Ectodermal cell (in vitro differentiated cells): ENCODE measurements at regions not wholly inside any gene's neighbourhood (a gene's known extent, or its start where the extent isn't known, plus 50 kb on each side); places are given as distances from the start of the nearest gene placed in this dataset.

Experiments
- H3K27ac ChIP-seq: 2 replicates; pipeline ENCODE4 v1.7.0; 2013; ENCODE audit warnings: mild to moderate bottlenecking, low read depth, low read length; ENCODE audit not compliant: insufficient read depth, poor library complexity, severe bottlenecking
- H3K27me3 ChIP-seq: 2 replicates; pipeline ENCODE4 v1.7.0; 2013; ENCODE audit warnings: mild to moderate bottlenecking, low read length; ENCODE audit not compliant: insufficient read depth, control insufficient read depth, poor library complexity, severe bottlenecking
- H3K36me3 ChIP-seq: one replicate; pipeline ENCODE4 v1.7.0; 2013; ENCODE audit warnings: low read length; ENCODE audit not compliant: control insufficient read depth, insufficient read depth
- H3K4me1 ChIP-seq: one replicate; pipeline ENCODE4 v1.7.0; 2013; ENCODE audit warnings: low read length; ENCODE audit not compliant: control insufficient read depth, insufficient read depth
- H3K4me3 ChIP-seq: 2 replicates; pipeline ENCODE4 v1.7.0; 2013; ENCODE audit warnings: low read depth, low read length, control low read depth; ENCODE audit not compliant: insufficient read depth
- H3K9me3 ChIP-seq: 2 replicates; pipeline ENCODE4 v1.7.0; 2013; ENCODE audit warnings: mild to moderate bottlenecking, low read length, moderate library complexity; ENCODE audit not compliant: control insufficient read depth
- WGBS, 2 experiments: methylation state at CpG; one replicate each; pipeline ENCODE4 v1.1.7; 2013; ENCODE audit warnings: missing lambda C conversion rate in 2 of 2; 5-methylcytosine and 5-hydroxymethylcytosine counted together

DNA sequence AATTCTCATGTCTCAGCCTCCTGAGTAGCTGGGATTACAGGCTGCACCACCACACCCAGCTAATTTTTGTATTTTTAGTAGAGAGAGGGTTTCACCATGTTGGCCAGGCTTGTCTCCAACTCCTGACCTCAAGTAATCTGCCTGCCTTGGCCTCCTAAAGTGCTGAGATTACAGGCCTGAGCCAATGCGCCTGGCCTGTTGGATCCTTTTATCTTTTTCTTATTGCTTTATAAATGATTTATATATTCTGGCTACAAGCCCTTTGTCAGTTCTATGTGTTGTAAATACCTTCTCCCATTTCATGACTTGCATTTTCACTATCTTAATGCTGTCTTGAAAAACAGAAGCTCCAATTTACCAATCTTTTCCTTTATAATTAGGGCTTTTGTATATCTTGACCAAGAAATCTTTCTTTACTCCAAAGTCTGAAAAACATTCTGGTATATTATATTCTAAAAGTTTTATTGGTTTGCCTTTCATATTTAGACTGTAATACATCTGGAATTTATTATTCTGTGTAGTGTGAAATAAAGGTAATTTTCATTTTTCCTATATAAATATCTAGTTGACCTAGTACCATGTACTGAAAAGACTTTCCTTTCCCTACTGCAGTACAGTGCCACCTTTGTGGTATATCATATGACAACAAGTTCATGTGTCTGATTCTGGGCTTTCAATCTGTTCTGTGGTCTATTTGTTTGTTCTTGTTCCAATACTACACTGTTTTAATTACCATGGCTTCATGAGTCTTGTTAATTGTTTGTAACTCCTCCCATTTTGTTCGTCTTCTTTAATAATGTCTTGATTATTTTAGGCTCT lies 52.9 kb upstream of the RNU6-1 start:
- Histone ChIP-seq H3K4me1 (no peaks in the 10 kb centered on the region), H3K27me3 (no peaks in the 10 kb centered on the region), H3K36me3 (no peaks in the 10 kb centered on the region), H3K9me3 (no peaks in the 10 kb centered on the region), H3K27ac (no peak overlapping the region), H3K4me3 (no peak overlapping the region)
- WGBS, 2 experiments: 87 to 100% methylated on average over 1 to 2 of the region's 2 CpGs

DNA sequence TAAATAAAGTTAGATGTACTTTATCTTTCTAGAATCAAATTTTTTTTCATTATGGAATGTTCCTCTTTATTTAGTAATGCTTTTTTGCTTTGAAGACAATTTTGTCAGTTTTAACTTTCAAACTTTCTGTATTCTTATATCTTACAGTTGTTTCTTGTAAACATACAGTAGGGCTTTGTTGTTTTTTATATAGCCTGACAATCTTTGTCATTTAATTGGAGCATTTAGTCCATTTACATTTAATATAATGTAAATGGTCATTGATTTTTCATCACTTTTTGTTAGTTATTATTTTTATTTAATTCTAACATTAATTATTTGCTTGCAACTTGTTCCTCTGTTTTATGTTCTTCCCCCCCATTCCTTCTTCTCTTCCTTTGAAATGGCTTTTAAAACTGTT lies 55.4 kb upstream of the RNU6-1 start:
- Histone ChIP-seq H3K4me1 (no peaks in the 10 kb centered on the region), H3K27me3 (no peaks in the 10 kb centered on the region), H3K9me3 (no peaks in the 10 kb centered on the region), H3K36me3 (no peaks in the 10 kb centered on the region), H3K4me3 (no peak overlapping the region), H3K27ac (no peak overlapping the region)

DNA sequence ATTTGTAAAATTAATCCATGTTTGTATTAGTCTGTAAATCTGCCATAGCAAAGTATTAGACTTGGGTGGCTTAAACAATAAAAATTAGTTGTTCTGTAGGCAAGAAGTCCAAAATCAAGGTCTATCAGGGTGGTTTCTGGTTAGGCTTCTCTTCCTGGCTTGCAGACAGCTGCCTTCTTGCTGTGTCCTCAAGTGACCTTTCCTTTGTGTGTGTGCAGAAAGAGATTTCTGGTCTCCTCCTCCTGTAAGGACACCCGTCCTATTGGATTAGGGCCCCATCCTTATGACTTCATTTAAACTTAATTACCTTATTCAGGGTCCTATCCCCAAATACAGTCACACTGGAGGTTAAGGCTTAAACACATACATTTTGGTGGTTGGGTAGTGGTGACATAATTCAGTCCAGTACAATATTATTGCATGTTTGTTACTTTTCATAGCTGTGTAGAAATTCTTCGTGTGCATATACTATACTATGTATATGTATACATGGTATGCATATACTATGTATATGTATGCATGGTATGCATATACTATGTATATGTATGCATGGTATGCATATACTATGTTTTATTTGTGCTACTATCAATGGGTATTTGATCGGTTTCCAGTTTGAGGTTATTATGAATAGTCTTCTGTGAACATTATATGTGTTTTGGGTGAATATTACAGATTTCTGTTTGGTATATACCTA lies 57.9 kb upstream of the RNU6-1 start:
- no peaks in the 10 kb centered on the region for H3K9me3 ChIP-seq
- 65 to 77% methylated on average over 2 of the region's 3 CpGs for WGBS, 2 experiments
- no peak overlapping the region for H3K4me3 ChIP-seq
- no peaks in the 10 kb centered on the region for H3K36me3 ChIP-seq
- no peak overlapping the region for H3K27ac ChIP-seq
- H3K4me1 ChIP-seq: no peaks in the 10 kb centered on the region
- no peaks in the 10 kb centered on the region for H3K27me3 ChIP-seq

DNA sequence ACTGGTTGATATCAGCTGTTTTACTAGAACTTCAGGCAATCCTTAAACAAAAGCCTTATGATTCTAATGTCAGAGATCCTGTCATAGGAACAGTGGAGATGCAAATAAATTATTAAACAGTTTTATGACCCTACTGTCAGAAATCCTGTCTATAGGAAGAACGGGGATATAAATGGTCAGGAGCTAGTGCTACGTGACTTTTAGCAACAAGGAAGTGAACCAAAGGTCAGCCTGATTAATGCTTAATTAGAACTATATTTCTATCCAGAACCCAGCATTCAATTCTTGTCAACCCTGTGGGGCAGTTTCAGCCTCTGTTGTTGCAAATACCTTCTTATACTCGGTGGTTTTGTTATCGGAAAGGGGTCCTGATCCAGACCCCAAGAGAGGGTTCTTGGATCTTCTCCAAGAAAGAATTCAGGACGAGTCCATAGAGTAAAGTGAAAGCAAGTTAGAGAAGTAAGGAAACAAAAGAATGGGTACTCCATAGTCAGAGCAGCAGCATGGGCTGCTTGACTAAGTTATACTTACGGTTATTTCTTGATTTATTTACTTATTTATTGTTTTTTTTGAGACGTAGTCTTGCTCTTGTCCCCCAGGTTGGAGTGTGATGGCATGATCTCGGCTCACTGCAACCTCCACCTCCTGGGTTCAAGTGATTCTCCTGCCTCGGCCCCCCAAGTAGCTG lies 59.9 kb upstream of the RNU6-1 start:
- Histone ChIP-seq H3K4me3 (no peak overlapping the region), H3K27me3 (no peaks in the 10 kb centered on the region), H3K27ac (no peak overlapping the region), H3K36me3 (no peaks in the 10 kb centered on the region), H3K9me3 (no peaks in the 10 kb centered on the region), H3K4me1 (no peaks in the 10 kb centered on the region)
- WGBS, 2 experiments: 94% methylated on average over 9 of the region's 9 CpGs

DNA sequence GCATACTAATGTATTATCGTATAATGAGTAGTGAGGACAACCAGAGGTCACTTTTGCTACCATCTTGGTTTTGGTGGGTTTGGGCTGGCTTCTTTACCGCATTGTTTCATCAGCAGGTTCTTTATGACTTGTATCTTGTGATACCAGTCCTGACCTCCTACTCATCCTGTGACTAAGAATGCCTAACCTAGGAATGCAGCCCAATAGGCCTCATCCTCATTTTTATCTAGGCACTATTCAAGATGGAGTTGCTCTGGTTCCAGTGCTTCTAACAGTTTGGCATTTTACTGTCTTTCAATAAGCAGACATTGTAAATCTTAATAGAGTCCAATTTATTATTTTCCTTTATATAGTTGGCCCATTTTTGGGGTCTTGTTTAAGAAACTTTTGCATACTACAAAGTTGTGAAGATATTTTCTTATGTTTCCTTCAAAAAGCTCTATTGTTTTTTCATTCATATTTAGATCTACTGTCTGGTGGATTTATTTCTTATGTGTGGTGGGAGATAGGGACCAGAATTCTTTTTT lies 60.8 kb upstream of the RNU6-1 start:
- H3K4me1 ChIP-seq: no peaks in the 10 kb centered on the region
- H3K9me3 ChIP-seq: no peaks in the 10 kb centered on the region
- no peak overlapping the region for H3K4me3 ChIP-seq
- no peaks in the 10 kb centered on the region for H3K36me3 ChIP-seq
- H3K27me3 ChIP-seq: no peaks in the 10 kb centered on the region
- H3K27ac ChIP-seq: no peak overlapping the region
- WGBS, 2 experiments: 94 to 99% methylated on average over 2 of the region's 2 CpGs

DNA sequence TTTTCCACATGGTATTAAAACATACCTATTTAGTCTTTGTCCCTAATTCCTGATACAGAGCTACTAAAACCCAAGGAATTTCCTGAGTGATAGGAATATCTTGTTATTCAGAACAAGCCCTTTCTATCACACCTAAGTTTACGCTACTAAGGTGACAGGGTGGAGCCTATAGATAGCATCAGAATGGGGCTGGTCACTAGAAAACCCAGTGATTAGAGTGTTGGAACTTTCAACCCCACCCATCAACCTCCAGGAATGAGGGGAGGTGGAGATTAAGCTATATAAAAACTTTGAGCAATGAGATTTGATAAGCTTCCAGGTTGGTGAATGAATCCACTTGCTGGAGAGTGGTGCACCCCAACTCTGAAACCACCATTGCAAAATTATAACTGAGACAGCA lies 62.1 kb upstream of the RNU6-1 start:
- no peaks in the 10 kb centered on the region for H3K36me3 ChIP-seq
- no peak overlapping the region for H3K4me3 ChIP-seq
- no peaks in the 10 kb centered on the region for H3K4me1 ChIP-seq
- H3K27me3 ChIP-seq: no peaks in the 10 kb centered on the region
- H3K9me3 ChIP-seq: no peaks in the 10 kb centered on the region
- no peak overlapping the region for H3K27ac ChIP-seq
- WGBS, 2 experiments: 100% methylated on average over 1 of the region's 1 CpG; no CpG with 5 or more reads in 1 of the 2 experiments

DNA sequence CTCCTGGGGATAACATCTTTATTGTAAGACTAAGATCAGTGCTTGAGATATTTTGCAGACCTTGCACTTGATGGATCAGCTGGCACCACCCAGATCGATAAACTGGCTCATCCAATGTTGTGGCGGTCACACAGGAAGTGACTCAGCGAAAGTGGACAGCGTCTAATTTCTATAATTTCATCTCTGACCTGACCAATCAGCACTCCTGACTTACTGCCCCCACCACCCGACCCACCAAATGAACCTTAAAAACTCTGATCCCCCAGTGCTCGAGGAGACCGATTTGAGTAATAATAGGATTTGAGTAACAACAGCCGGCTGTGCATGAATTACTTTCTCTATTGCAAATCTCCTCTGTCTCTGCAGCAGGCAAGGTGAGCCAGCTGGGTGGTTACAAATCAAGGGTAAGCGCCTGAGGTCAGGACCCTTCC lies 62.7 kb upstream of the RNU6-1 start:
- 83% methylated on average over 9 of the region's 9 CpGs for WGBS, 2 experiments
- no peak overlapping the region for H3K4me3 ChIP-seq

DNA sequence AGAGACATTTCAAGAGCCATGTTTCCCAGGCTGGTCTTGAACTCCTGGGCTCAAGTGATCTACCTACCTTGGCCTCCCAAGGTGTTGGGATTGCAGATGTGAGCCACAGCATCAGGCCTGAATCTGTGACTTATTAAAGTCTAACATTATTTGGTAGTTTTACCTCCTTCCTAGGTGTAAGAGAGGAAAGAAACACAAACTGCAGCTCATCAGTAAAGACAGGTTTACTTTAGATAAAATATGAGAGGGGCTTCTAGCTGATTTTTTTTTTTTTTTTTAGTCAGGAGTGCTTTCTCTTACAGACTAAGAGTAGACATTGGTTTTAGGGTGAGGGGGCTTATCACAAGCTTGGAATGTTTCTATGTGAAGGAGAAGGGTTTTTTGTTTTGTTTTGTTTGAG lies 63.9 kb upstream of the RNU6-1 start:
- H3K27ac ChIP-seq: no peak overlapping the region
- H3K9me3 ChIP-seq: no peaks in the 10 kb centered on the region
- no peaks in the 10 kb centered on the region for H3K27me3 ChIP-seq

More for the DNA sequence above, 62.7 kb upstream of the RNU6-1 start:
- Histone ChIP-seq H3K9me3 (no peaks in the 10 kb centered on the region), H3K4me1 (no peaks in the 10 kb centered on the region), H3K36me3 (no peaks in the 10 kb centered on the region), H3K27ac (no peak overlapping the region), H3K27me3 (no peaks in the 10 kb centered on the region)

DNA sequence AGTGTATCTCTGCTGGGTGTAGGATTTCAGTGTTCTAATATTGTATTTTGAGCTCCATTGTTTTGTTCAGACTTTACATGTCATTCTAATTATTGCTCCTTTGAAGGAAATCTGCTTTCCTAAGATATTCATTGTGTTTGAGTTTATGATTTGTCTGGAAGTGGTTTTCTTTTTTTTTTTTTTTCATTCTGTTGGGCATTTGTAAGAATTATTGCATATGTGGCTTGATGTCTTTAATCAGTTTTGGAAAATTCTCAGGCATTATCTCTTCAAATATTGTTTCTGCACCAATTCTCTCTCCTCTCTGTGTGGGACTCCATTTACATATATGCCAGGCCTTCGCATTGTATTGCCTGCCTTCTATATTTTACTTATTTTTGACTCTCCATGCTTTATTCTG lies 65.8 kb upstream of the RNU6-1 start:
- Histone ChIP-seq H3K4me1 (no peaks in the 10 kb centered on the region), H3K36me3 (no peaks in the 10 kb centered on the region), H3K27me3 (no peaks in the 10 kb centered on the region), H3K27ac (no peak overlapping the region), H3K4me3 (no peak overlapping the region), H3K9me3 (no peaks in the 10 kb centered on the region)
- 96 to 100% methylated on average over 1 of the region's 1 CpG for WGBS, 2 experiments

More for the DNA sequence above, 63.9 kb upstream of the RNU6-1 start:
- H3K4me1 ChIP-seq: no peaks in the 10 kb centered on the region
- H3K4me3 ChIP-seq: no peak overlapping the region
- no peaks in the 10 kb centered on the region for H3K36me3 ChIP-seq

DNA sequence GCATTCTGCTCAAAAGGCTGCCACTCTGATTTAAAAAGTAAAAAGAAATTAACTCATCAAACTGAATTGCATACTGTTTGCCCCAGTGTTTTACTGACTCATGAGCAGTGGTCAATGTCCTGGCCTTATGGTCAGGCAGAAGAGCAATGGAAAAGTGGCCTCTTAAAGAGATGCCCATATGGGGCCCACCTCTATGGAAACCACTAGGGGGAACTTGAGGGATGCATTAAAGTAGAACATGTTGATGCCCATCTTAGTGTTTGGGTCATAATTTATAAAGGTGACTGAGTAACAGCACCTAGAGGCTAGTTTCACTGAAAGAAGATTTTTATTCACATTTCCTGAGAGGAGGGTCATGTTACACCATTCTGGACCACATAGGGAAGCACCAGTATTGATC lies 66.5 kb upstream of the RNU6-1 start:
- H3K36me3 ChIP-seq: no peaks in the 10 kb centered on the region
- H3K9me3 ChIP-seq: no peaks in the 10 kb centered on the region
- H3K4me1 ChIP-seq: no peaks in the 10 kb centered on the region
- no peaks in the 10 kb centered on the region for H3K27me3 ChIP-seq
- H3K27ac ChIP-seq: no peak overlapping the region
- no peak overlapping the region for H3K4me3 ChIP-seq
